MCF 10A (cell line): ENCODE measurements at regions not wholly inside any gene's neighbourhood (a gene's known extent, or its start where the extent isn't known, plus 50 kb on each side); places are given as distances from the start of the nearest gene placed in this dataset.

Experiments used
- BruUV-seq: library from RNA; stranded (reverse); fragments of 400-500 nt; replicated peaks from 2 replicates; lab custom pipeline; 2021; lab: Mats Ljungman, UMichigan
- CTCF ChIA-PET: fragments of 300-600 bp; sonication (Branson Sonifier 250); formaldehyde crosslinking; extraction: SDS; loops from one replicate; lab custom pipeline; 2021; ENCODE audit warnings: antibody characterized with exemption, inconsistent platforms; lab: Yijun Ruan, JAX
- POLR2A ChIA-PET: fragments of 300-600, 350-650 bp; sonication (Branson Sonifier 250); formaldehyde crosslinking; extraction: SDS; loops from one replicate; lab custom pipeline; 2020; ENCODE audit warnings: antibody characterized with exemption, inconsistent platforms; lab: Yijun Ruan, JAX
- DNase-seq: peaks from one replicate; pipeline ENCODE4 v3.0.0-alpha.2; 2018; ENCODE audit not compliant: unreplicated experiment
- H3K27ac Mint-ChIP-seq: one replicate; pipeline ENCODE4 v1.8.0; 2022; ENCODE audit warnings: mild to moderate bottlenecking, low read depth, mixed read lengths; ENCODE audit not compliant: unreplicated experiment
- H3K27me3 Mint-ChIP-seq: one replicate; pipeline ENCODE4 v1.8.0; 2022; ENCODE audit warnings: mixed read lengths; ENCODE audit not compliant: insufficient read depth, unreplicated experiment
- H3K36me3 Mint-ChIP-seq: one replicate; pipeline ENCODE4 v1.8.0; 2022; ENCODE audit warnings: mild to moderate bottlenecking, moderate library complexity, mixed read lengths; ENCODE audit not compliant: insufficient read depth, unreplicated experiment
- H3K4me1 Mint-ChIP-seq: one replicate; pipeline ENCODE4 v1.8.0; 2022; ENCODE audit warnings: mixed read lengths; ENCODE audit not compliant: insufficient read depth, unreplicated experiment
- H3K4me3 Mint-ChIP-seq: one replicate; pipeline ENCODE4 v1.8.0; 2022; ENCODE audit warnings: mild to moderate bottlenecking, moderate library complexity, mixed read lengths; ENCODE audit not compliant: unreplicated experiment
- H3K9me3 Mint-ChIP-seq: one replicate; pipeline ENCODE4 v1.8.0; 2022; ENCODE audit warnings: mixed read lengths; ENCODE audit not compliant: unreplicated experiment
- CTCF ChIP-seq: fragments of 200-600 bp; IDR thresholded peaks from one replicate; pipeline ENCODE4 v1.8.0; 2022; ENCODE audit warnings: antibody characterized with exemption, mild to moderate bottlenecking; ENCODE audit not compliant: unreplicated experiment
- intact Hi-C: fragments of 100-400 bp; cut with micrococcal nuclease; formaldehyde crosslinking; loops from 2 replicates; pipeline ENCODE4 v1.14.1; 2022

GRCh38 chr9:24820196-24820595 lies 274.5 kb upstream of the IZUMO3 start:
- BruUV-seq: no TSS peak
- Mint-ChIP-seq H3K27me3 (no peaks in the 10 kb centered on the region), H3K4me3 (no peak overlapping the region), H3K9me3 (peaks cover 8% of the 10 kb centered on the region), H3K4me1 (no peaks in the 10 kb centered on the region), H3K27ac (no peak overlapping the region), H3K36me3 (no peaks in the 10 kb centered on the region)
- CTCF ChIA-PET: no interaction called here
- TF ChIP-seq CTCF: no peak
- intact Hi-C loops: no loop called here
- no peak for DNase-seq
- POLR2A ChIA-PET: no interaction called here

GRCh38 chr9:24817756-24818155 lies 272.1 kb upstream of the IZUMO3 start:
- intact Hi-C loops: no loop called here
- POLR2A ChIA-PET: no interaction called here
- no TSS peak for BruUV-seq

GRCh38 chr9:24816006-24816405 lies 270.3 kb upstream of the IZUMO3 start:
- intact Hi-C loops: no loop called here
- BruUV-seq: no TSS peak
- Mint-ChIP-seq H3K4me3 (no peak overlapping the region), H3K36me3 (no peaks in the 10 kb centered on the region), H3K27me3 (no peaks in the 10 kb centered on the region), H3K4me1 (no peaks in the 10 kb centered on the region), H3K27ac (no peak overlapping the region), H3K9me3 (peaks cover 14% of the 10 kb centered on the region)
- no peak for TF ChIP-seq CTCF
- DNase-seq: no peak
- POLR2A ChIA-PET: no interaction called here
- CTCF ChIA-PET: no interaction called here

More at GRCh38 chr9:24817756-24818155, 272.1 kb upstream of the IZUMO3 start:
- CTCF ChIA-PET: no interaction called here
- no peak for DNase-seq
- no peak for TF ChIP-seq CTCF
- Mint-ChIP-seq H3K27me3 (no peaks in the 10 kb centered on the region), H3K4me1 (no peaks in the 10 kb centered on the region), H3K9me3 (peaks cover 14% of the 10 kb centered on the region), H3K36me3 (no peaks in the 10 kb centered on the region), H3K27ac (no peak overlapping the region), H3K4me3 (no peak overlapping the region)

GRCh38 chr9:24801344-24801743 lies 255.6 kb upstream of the IZUMO3 start:
- peak; percentile 50 for DNase-seq
- BruUV-seq: no TSS peak
- Mint-ChIP-seq H3K4me1 (no peaks in the 10 kb centered on the region), H3K27me3 (no peaks in the 10 kb centered on the region), H3K27ac (no peak overlapping the region), H3K36me3 (no peaks in the 10 kb centered on the region), H3K4me3 (no peak overlapping the region), H3K9me3 (peaks cover 8% of the 10 kb centered on the region)
- intact Hi-C loops: no loop called here
- ChIA-PET CTCF (no interaction called here), POLR2A (no interaction called here)
- TF ChIP-seq CTCF: no peak
